Body of pancreas (tissue), 4 donors: ENCODE measurements at regions not wholly inside any gene's neighbourhood (a gene's known extent, or its start where the extent isn't known, plus 50 kb on each side); places are given as distances from the start of the nearest gene placed in this dataset.

Source experiments
- POLR2A ChIP-seq, 3 donors: fragments of 450-650 bp; IDR thresholded peaks; one replicate each; pipeline ENCODE4 v1.6.1; 2016; ENCODE audit warnings: antibody characterized with exemption in 3 of 3, mild to moderate bottlenecking in 2 of 3
- TF ChIP-seq, protein P1 (sequence below), 7 experiments: fragments of 450-650 bp in 4 of 7; fragments of 200-600 bp in 3 of 7; sonication (generic) in 3 of 7; IDR thresholded peaks; one replicate each; pipeline ENCODE4 v1.5.1; 2016 to 2019; ENCODE audit warnings: antibody characterized with exemption in 7 of 7

DNA sequence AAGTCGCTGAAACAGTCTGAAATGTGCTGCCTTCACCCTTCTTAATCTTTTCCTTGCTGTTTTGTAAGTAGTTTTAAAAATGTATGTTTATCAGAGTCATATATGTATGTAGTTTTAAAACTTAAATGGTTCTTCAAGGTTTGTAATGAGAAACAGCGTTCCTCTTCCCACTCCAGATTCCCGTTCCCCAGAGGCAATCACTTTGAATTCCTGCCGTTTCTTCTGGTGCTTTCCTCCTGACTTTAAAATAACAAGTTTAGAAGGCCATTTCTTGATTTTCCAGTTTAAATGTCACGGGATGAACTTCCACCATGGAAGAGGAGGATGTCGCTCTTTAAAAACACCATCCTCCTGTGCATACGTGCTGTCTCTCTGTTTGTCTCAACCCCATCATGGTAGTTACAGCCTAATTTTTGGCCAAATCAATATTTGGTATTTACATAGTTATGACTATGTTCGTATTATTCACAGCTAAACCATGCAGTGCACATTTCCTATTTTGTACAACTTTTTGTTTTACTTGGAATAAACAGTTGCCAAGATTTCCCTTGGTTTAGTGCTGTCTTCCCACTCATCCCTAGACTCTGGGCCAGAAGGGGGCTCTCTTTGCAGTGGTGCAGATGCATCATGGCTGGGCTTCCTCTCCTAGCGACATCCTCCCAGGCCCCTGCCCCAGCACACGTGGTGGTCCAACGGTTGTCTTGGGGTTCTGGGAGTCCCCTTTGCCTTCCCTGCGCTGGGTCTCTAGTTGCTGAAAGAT lies 151.4 kb downstream of the PTPN20 start:
- TF ChIP-seq, protein P1, sequence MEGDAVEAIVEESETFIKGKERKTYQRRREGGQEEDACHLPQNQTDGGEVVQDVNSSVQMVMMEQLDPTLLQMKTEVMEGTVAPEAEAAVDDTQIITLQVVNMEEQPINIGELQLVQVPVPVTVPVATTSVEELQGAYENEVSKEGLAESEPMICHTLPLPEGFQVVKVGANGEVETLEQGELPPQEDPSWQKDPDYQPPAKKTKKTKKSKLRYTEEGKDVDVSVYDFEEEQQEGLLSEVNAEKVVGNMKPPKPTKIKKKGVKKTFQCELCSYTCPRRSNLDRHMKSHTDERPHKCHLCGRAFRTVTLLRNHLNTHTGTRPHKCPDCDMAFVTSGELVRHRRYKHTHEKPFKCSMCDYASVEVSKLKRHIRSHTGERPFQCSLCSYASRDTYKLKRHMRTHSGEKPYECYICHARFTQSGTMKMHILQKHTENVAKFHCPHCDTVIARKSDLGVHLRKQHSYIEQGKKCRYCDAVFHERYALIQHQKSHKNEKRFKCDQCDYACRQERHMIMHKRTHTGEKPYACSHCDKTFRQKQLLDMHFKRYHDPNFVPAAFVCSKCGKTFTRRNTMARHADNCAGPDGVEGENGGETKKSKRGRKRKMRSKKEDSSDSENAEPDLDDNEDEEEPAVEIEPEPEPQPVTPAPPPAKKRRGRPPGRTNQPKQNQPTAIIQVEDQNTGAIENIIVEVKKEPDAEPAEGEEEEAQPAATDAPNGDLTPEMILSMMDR (IDR thresholded peaks at IDR 0.05) = peak in 1 of 7 experiments; percentile 5
- no peak for TF ChIP-seq POLR2A (IDR thresholded peaks at IDR 0.05)
